Naive thymus-derived CD8-positive, alpha-beta T cell (primary cell): ENCODE measurements at regions not wholly inside any gene's neighbourhood (a gene's known extent, or its start where the extent isn't known, plus 50 kb on each side); places are given as distances from the start of the nearest gene placed in this dataset.

Source experiments
- ATAC-seq, 2 donors: fragments of 150-1000 bp; cut with Tn5 transposase in 1 of 2; sonication (Bioruptor Pico), chemical (Tn5 transposase) in 1 of 2; 1 replicate in 1 of 2; 2 replicates in 1 of 2; pipeline ENCODE4 v1.10.0; 2021; ENCODE audit warnings: mild to moderate bottlenecking in 2 of 2, moderate library complexity in 2 of 2
- POLR2A ChIA-PET: fragments of 350-600 bp; sonication (Branson Sonifier 250); formaldehyde crosslinking; loops from one replicate; lab custom pipeline; 2021; ENCODE audit warnings: antibody characterized with exemption; lab: Charles Lee
- DNase-seq, 10 donors: peaks; one replicate each; pipeline versions ENCODE4 v3.0.0 to v3.0.0-alpha.2; 2020 to 2022
- H3K27ac Mint-ChIP-seq, 10 donors: one replicate each; pipeline ENCODE4 v1.8.0; 2020 to 2022; ENCODE audit warnings: mild to moderate bottlenecking in 10 of 10, mixed read lengths in 10 of 10, moderate library complexity in 4 of 10, inconsistent platforms in 1 of 10
- H3K27me3 Mint-ChIP-seq, 5 donors: one replicate each; pipeline ENCODE4 v1.8.0; 2021 to 2022; ENCODE audit warnings: mixed read lengths in 5 of 5
- H3K36me3 Mint-ChIP-seq, 3 donors: one replicate each; pipeline ENCODE4 v1.8.0; 2020 to 2022; ENCODE audit warnings: mixed read lengths in 3 of 3, mild to moderate bottlenecking in 2 of 3, inconsistent platforms in 1 of 3
- H3K4me1 Mint-ChIP-seq, 4 donors: one replicate each; pipeline ENCODE4 v1.8.0; 2021 to 2022; ENCODE audit warnings: mixed read lengths in 4 of 4
- H3K4me3 Mint-ChIP-seq, 10 donors: one replicate each; pipeline ENCODE4 v1.8.0; 2020 to 2022; ENCODE audit warnings: mild to moderate bottlenecking in 10 of 10, mixed read lengths in 10 of 10, moderate library complexity in 6 of 10, inconsistent platforms in 1 of 10
- H3K9me3 Mint-ChIP-seq, 9 donors: one replicate each; pipeline ENCODE4 v1.8.0; 2020 to 2022; ENCODE audit warnings: mixed read lengths in 9 of 9, mild to moderate bottlenecking in 3 of 9, inconsistent platforms in 1 of 9, moderate library complexity in 1 of 9

- Mint-ChIP-seq H3K4me1 (no peaks in the 10 kb centered on the region), H3K4me3 (no peak overlapping the region), H3K9me3 (peaks cover 0 to 10% (median 0%) of the 10 kb centered on the region in 9 donors), H3K36me3 (no peaks in the 10 kb centered on the region), H3K27ac (no peak overlapping the region), H3K27me3 (no peaks in the 10 kb centered on the region)
- POLR2A ChIA-PET: no interaction called here
- no peak for ATAC-seq
- no peak for DNase-seq
These were observed 99.5 kb upstream of the FTMT start for GRCh38 chr5:121752149-121752548.

GRCh38 chr5:121755266-121755665 is 96.4 kb upstream of the FTMT start:
- Mint-ChIP-seq H3K36me3 (no peaks in the 10 kb centered on the region), H3K27ac (no peak overlapping the region), H3K4me3 (no peak overlapping the region), H3K27me3 (no peaks in the 10 kb centered on the region), H3K9me3 (peaks cover 0 to 9% (median 0%) of the 10 kb centered on the region in 9 donors), H3K4me1 (no peaks in the 10 kb centered on the region)
- POLR2A ChIA-PET: no interaction called here
- ATAC-seq: no peak
- no peak for DNase-seq

- POLR2A ChIA-PET: no interaction called here
- no peak for DNase-seq
- no peak overlapping the region for H3K4me3 Mint-ChIP-seq
- no peaks in the 10 kb centered on the region for H3K36me3 Mint-ChIP-seq
- no peaks in the 10 kb centered on the region for H3K27me3 Mint-ChIP-seq
- peaks cover 0 to 3% (median 0%) of the 10 kb centered on the region in 9 donors for H3K9me3 Mint-ChIP-seq
- no peak for ATAC-seq
- H3K4me1 Mint-ChIP-seq: no peaks in the 10 kb centered on the region
- H3K27ac Mint-ChIP-seq: no peak overlapping the region
These were observed 93.9 kb upstream of the FTMT start for GRCh38 chr5:121757753-121758152.

GRCh38 chr5:121758615-121759014 is 93.1 kb upstream of the FTMT start:
- H3K27me3 Mint-ChIP-seq: no peaks in the 10 kb centered on the region
- H3K4me1 Mint-ChIP-seq: no peaks in the 10 kb centered on the region
- H3K4me3 Mint-ChIP-seq: no peak overlapping the region
- POLR2A ChIA-PET: no interaction called here
- ATAC-seq: no peak
- H3K9me3 Mint-ChIP-seq: peaks cover 0 to 3% (median 0%) of the 10 kb centered on the region in 9 donors
- DNase-seq: no peak
- no peaks in the 10 kb centered on the region for H3K36me3 Mint-ChIP-seq
- no peak overlapping the region for H3K27ac Mint-ChIP-seq

GRCh38 chr5:121762426-121762825 is 89.3 kb upstream of the FTMT start:
- Mint-ChIP-seq H3K27ac (no peak overlapping the region), H3K9me3 (peaks cover 0 to 3% (median 0%) of the 10 kb centered on the region in 9 donors), H3K36me3 (no peaks in the 10 kb centered on the region), H3K4me3 (no peak overlapping the region), H3K27me3 (no peaks in the 10 kb centered on the region), H3K4me1 (no peaks in the 10 kb centered on the region)
- no peak for ATAC-seq
- no peak for DNase-seq
- POLR2A ChIA-PET: no interaction called here

- POLR2A ChIA-PET: no interaction called here
- Mint-ChIP-seq H3K4me3 (no peak overlapping the region), H3K36me3 (no peaks in the 10 kb centered on the region), H3K9me3 (peaks cover 0 to 4% (median 0%) of the 10 kb centered on the region in 9 donors), H3K4me1 (no peaks in the 10 kb centered on the region), H3K27ac (no peak overlapping the region), H3K27me3 (no peaks in the 10 kb centered on the region)
- DNase-seq (no peak), ATAC-seq (no peak)
These were observed 88.0 kb upstream of the FTMT start for GRCh38 chr5:121763665-121764064.

GRCh38 chr5:121780406-121780805 is 71.3 kb upstream of the FTMT start:
- Mint-ChIP-seq H3K27me3 (no peaks in the 10 kb centered on the region), H3K4me1 (no peaks in the 10 kb centered on the region), H3K27ac (no peak overlapping the region), H3K9me3 (peaks cover 0 to 9% (median 0%) of the 10 kb centered on the region in 9 donors), H3K36me3 (no peaks in the 10 kb centered on the region), H3K4me3 (no peak overlapping the region)
- POLR2A ChIA-PET: no interaction called here
- ATAC-seq (no peak), DNase-seq (no peak)

- DNase-seq (no peak), ATAC-seq (no peak)
- Mint-ChIP-seq H3K27me3 (no peaks in the 10 kb centered on the region), H3K27ac (no peak overlapping the region), H3K4me1 (no peaks in the 10 kb centered on the region), H3K36me3 (no peaks in the 10 kb centered on the region), H3K9me3 (no peaks in the 10 kb centered on the region), H3K4me3 (no peak overlapping the region)
- POLR2A ChIA-PET: no interaction called here
These were observed 68.0 kb upstream of the FTMT start for GRCh38 chr5:121783700-121784099.

GRCh38 chr5:121793791-121794190 is 57.9 kb upstream of the FTMT start:
- H3K4me1 Mint-ChIP-seq: no peaks in the 10 kb centered on the region
- H3K27me3 Mint-ChIP-seq: peaks cover 0 to 3% (median 0%) of the 10 kb centered on the region in 5 donors
- H3K9me3 Mint-ChIP-seq: peaks cover 0 to 8% (median 0%) of the 10 kb centered on the region in 9 donors
- no peaks in the 10 kb centered on the region for H3K36me3 Mint-ChIP-seq
- no peak overlapping the region for H3K4me3 Mint-ChIP-seq
- ATAC-seq (no peak), DNase-seq (no peak)
- H3K27ac Mint-ChIP-seq: no peak overlapping the region
- POLR2A ChIA-PET: no interaction called here

GRCh38 chr5:121795511-121795910 is 56.2 kb upstream of the FTMT start:
- H3K36me3 Mint-ChIP-seq: no peaks in the 10 kb centered on the region
- no peak overlapping the region for H3K4me3 Mint-ChIP-seq
- peaks cover 0 to 4% (median 0%) of the 10 kb centered on the region in 9 donors for H3K9me3 Mint-ChIP-seq
- H3K27me3 Mint-ChIP-seq: peaks cover 0 to 3% (median 0%) of the 10 kb centered on the region in 5 donors
- POLR2A ChIA-PET: no interaction called here
- no peak for ATAC-seq
- H3K27ac Mint-ChIP-seq: no peak overlapping the region
- no peaks in the 10 kb centered on the region for H3K4me1 Mint-ChIP-seq
- DNase-seq: no peak

GRCh38 chr5:121797681-121798518 is 53.8 kb upstream of the FTMT start:
- Mint-ChIP-seq H3K27ac (no peak overlapping the region), H3K9me3 (peaks cover 0 to 2% (median 0%) of the 10 kb centered on the region in 9 donors), H3K27me3 (peaks cover 0 to 3% (median 0%) of the 10 kb centered on the region in 5 donors), H3K4me1 (no peaks in the 10 kb centered on the region), H3K36me3 (no peaks in the 10 kb centered on the region), H3K4me3 (no peak overlapping the region)
- POLR2A ChIA-PET: no interaction called here
- ATAC-seq: no peak
- no peak for DNase-seq
